SK-MEL-5 (cell line): ENCODE measurements at regions not wholly inside any gene's neighbourhood (a gene's known extent, or its start where the extent isn't known, plus 50 kb on each side); places are given as distances from the start of the nearest gene placed in this dataset.
"Not testable (repeated sequence)": the region's sequence is repeated elsewhere in the genome, so short reads cannot be mapped to it uniquely, and the experiment has no call there.

Experiments used
- DNase-seq: peaks from one replicate; pipeline ENCODE4 v3.0.0-alpha.2; 2016; ENCODE audit warnings: low read depth, low spot score
- in situ Hi-C: cut with HindIII; loops from 2 replicates; pipeline ENCODE4 v1.10.0; 2016; ENCODE audit warnings: low sequenced_read_pairs, high pct_unique_total_duplicates, low pct_unique_long_range_greater_than_20kb

GRCh38 chr15:87492321-87492720, 764.2 kb downstream of the NTRK3 start:
- in situ Hi-C loops: no loop called here
- no peak for DNase-seq

DNA sequence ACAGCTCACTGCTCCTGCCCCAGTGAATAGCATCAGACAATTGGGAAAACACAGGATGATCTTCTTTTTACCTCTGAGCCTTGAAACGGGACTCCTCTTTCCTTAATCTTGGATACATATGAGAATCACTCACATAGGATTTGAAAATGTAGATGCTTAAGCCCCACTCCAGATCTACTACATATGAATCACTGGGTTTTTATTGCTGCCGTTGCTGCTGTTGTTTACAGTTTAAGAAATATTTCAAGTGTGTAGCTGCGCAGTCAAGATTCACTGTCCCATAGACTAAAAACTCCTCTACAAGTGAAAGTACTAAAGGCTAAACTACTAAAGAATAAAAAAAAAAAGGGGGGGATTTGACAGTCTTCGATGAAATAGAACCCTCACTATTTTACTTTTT, 765.9 kb downstream of the NTRK3 start:
- in situ Hi-C loops: no loop called here

DNA sequence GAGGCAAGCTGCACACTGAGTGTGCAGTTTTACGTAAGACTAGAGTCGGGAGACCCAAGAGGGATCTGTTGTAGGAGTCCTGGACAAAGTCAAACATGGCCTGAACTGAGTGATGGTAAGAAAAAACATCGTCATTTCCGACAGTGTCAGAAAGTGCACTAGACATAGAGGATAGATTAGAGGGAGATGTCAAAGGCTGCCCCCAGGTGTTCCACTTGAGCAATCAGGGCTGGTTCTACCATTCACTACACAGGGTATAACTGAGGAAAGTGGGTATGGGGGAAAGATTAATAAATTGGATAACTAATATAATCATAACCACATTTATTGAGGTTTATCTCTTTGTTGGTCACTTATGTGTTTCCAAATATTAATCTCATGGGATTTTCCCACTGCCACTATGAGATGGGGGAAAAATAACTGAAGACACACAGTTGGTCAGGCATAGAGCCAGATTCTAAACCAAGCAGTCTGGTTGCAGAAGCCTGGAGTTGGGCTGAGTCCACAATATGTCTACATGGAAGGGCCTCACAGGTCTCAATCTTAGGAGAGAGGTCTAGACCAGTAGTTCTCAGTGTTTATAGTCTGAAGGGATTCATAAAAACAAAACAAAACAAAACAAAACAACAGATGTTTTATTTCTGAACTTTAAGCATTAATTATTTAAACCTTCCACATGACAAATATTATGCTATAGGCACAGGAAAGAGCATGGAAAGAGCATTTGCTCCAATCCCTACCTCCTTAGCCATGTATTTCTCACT, 766.5 kb downstream of the NTRK3 start:
- peak; percentile 21 for DNase-seq
- in situ Hi-C loops: no loop called here

More for the DNA sequence above, 765.9 kb downstream of the NTRK3 start:
- DNase-seq: no peak

- DNase-seq: no peak
- in situ Hi-C loops: no loop called here
Observed at GRCh38 chr15:87489456-87489855, 767.1 kb downstream of the NTRK3 start.

- in situ Hi-C loops: no loop called here
- no peak for DNase-seq
Observed at GRCh38 chr15:87487484-87487883, 769.1 kb downstream of the NTRK3 start.

DNA sequence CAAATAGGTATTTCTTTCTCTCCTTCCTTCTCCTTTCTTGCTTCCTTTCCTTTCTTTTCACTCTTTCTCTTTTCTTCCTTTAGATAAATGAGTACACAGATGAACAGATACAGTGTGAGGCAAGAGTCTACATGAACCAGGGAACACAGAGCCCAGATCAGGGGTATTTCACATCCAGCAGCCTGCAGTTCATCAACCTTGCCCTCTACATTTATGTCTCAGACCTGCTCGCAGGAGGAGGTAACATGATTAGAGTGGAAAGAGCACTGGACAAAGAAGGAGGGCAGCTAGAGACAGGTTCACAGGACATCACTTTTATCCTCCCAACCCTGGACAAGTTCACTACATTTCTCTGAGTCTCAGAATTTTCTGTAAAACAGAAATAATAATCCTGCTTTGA, 773.1 kb downstream of the NTRK3 start:
- in situ Hi-C loops: no loop called here
- DNase-seq: no peak

GRCh38 chr15:87481126-87481525, 775.4 kb downstream of the NTRK3 start:
- in situ Hi-C loops: no loop called here
- no peak for DNase-seq

- in situ Hi-C loops: no loop called here
- DNase-seq: no peak
Observed at GRCh38 chr15:87478687-87479072, 777.9 kb downstream of the NTRK3 start.

GRCh38 chr15:87477737-87478686, 778.5 kb downstream of the NTRK3 start:
- peak; percentile 67 for DNase-seq
- in situ Hi-C loops: no loop called here

DNA sequence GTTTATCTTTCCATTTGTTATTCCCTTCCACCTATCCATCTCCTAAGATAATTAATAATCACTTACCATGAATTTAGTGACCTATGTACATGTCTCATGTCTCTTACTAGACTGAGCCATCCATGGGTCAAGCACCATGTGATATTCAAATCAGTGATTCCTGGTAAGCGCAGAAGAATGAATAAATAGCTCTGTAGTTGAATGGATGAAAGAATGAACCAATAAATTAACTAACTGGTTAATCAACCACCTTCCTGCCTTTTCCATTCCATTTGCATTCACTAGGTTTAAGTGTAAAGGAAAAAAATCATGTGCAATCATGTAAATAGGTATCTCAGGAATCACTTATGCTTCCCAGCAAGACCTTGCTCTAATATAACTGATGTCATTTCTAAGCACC, 779.5 kb downstream of the NTRK3 start:
- no peak for DNase-seq
- in situ Hi-C loops: no loop called here

DNA sequence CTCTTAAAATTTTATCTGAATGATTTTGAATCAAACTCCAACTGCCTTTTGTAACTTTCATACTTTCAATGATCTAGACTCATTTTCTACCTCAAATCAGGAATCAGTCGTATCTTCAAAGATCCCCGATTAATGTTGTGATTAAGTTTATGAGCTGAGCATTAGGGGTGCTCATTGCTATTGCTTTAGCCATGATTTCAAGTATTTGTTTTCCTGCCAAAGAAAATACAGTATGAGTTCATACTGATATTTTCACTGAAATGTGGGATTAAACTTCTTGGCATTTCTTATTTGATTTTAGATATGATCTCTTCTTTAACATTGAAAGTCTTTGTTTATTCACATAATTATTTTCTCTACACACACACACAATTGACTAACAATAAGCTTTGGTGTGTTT, 785.6 kb downstream of the NTRK3 start:
- no peak for DNase-seq
- in situ Hi-C loops: no loop called here

DNA sequence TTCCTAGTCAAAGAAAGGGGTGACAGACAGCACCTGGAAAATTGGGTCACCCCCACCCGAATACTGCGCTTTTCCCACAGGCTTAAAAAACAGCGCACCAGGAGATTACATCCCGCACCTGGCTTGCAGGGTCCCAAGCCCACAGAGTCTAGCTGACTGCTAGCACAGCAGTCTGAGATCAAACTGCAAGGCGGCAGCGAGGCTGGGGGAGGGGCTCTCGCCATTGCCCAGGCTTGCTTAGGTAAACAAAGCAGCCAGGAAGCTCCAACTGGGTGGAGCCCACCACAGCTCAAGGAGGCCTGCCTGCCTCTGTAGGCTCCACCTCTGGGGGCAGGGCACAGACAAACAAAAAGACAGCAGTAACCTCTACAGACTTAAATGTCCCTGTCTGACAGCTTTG, 792.6 kb downstream of the NTRK3 start:
- DNase-seq, in situ Hi-C loops: not testable (repeated sequence)

- no peak for DNase-seq
- in situ Hi-C loops: no loop called here
Observed at GRCh38 chr15:87461631-87462030, 794.9 kb downstream of the NTRK3 start.

DNA sequence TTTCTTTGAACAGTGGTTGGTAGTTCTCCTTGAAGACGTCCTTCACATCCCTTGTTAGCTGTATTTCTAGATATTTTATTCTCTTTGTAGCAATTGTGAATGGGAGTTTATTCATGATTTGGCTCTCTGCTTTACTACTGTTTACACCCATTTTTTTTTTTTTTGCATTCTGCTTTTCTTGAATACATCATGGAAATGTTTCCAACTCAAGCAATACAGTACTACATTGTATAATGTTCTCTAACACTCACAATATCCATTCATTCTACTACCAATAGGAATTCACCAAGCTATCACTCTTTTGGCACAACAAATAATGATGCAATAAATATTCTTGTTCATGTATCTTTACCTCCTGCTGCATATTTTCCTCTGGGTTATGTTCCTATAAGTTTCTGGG, 801.7 kb downstream of the NTRK3 start:
- in situ Hi-C loops: no loop called here
- no peak for DNase-seq

DNA sequence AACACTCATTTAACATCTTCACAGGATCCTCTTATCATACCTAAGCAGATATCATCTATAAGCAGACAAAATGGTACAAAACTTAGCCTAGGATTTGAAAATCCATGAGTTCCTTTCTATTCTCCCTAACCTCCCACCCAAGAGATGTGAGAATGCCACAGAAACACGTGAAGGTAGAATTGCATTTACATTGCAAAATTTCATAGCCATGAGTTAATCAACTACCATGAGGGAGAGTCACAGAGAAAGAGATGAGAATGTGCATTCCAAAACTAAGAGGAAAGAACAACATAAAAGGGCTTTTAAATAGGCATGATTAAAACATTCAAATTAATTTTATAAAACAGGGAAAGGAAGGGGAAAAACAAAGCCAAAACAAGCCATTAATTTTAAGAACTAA, 806.2 kb downstream of the NTRK3 start:
- no peak for DNase-seq
- in situ Hi-C loops: no loop called here

DNA sequence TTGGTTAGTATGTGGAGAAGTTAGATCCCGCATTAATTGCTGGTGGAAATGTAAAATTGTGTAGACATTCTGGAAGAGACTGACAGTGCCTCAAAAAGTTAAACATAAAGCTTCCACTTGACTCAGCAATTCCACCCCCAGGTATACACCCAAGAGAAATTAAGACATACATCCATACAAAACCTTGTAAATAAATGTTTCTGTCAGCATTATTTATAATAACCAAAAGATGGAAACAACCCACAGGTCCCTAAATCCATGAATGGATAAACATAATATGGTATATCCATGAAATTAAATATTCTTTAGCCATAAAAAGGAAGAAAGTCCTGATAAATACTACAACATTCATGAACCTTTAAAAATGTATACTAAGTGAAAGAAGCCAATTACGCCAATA, 817.4 kb downstream of the NTRK3 start:
- no peak for DNase-seq
- in situ Hi-C loops: no loop called here

DNA sequence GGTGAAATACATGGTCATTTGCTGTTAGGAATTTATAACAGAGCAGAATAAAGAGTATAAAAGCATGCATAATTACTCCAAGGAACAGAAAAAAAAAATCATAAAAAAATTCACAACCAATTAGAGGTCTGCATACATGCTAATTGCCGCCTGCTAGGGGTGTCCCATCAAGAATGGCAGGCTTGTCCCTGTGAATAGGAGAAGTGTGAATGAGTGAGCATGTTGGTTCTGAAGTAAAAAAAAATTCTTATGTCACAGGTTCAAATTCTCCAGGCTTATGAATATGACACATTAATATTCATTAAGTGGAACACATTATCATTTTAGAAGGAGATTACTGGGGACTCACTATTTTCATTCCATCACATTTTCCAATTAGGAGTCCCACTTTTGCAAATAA, 822.7 kb downstream of the NTRK3 start:
- in situ Hi-C loops: no loop called here
- no peak for DNase-seq

GRCh38 chr15:87429754-87430153, 826.8 kb downstream of the NTRK3 start:
- DNase-seq: no peak
- in situ Hi-C loops: no loop called here

- DNase-seq: no peak
Observed at GRCh38 chr15:87420017-87420416, 836.5 kb downstream of the NTRK3 start.

More at GRCh38 chr15:87420017-87420416, 836.5 kb downstream of the NTRK3 start:
- in situ Hi-C loops: no loop called here
